RWPE2 (cell line): ENCODE measurements at regions not wholly inside any gene's neighbourhood (a gene's known extent, or its start where the extent isn't known, plus 50 kb on each side); places are given as distances from the start of the nearest gene placed in this dataset.

ENCODE experiments used
- ATAC-seq: fragments of 200-7000 bp; cut with Tn5 transposase; 3 replicates; pipeline ENCODE4 v1.9.1; 2021; ENCODE audit warnings: low read depth
- DNase-seq: peaks from one replicate; pipeline ENCODE4 v3.0.0-alpha.2; 2020; ENCODE audit warnings: low spot score
- H3K27ac ChIP-seq: fragments of 450-650 bp; 2 replicates; pipeline ENCODE4 v1.5.1; 2017; ENCODE audit warnings: mild to moderate bottlenecking; ENCODE audit not compliant: poor library complexity, severe bottlenecking
- H3K27me3 ChIP-seq: fragments of 250-450 bp; sonication (Bioruptor Pico); 2 replicates; pipeline ENCODE4 v1.5.1; 2021; ENCODE audit warnings: mild to moderate bottlenecking, moderate library complexity; ENCODE audit not compliant: insufficient read depth, poor library complexity, severe bottlenecking
- H3K36me3 ChIP-seq: fragments of 250-450 bp; sonication (Bioruptor Pico); 2 replicates; pipeline ENCODE4 v1.5.1; 2020; ENCODE audit warnings: low read depth, mild to moderate bottlenecking, moderate library complexity
- H3K4me1 ChIP-seq: fragments of 250-450 bp; sonication (Bioruptor Pico); 2 replicates; pipeline ENCODE4 v1.5.1; 2021; ENCODE audit warnings: mild to moderate bottlenecking, moderate library complexity; ENCODE audit not compliant: insufficient read depth, poor library complexity, severe bottlenecking
- H3K4me3 ChIP-seq: fragments of 250-450 bp; sonication (Bioruptor Pico); 2 replicates; pipeline ENCODE4 v1.5.1; 2021; ENCODE audit warnings: mild to moderate bottlenecking, moderate library complexity; ENCODE audit not compliant: severe bottlenecking
- H3K9me3 ChIP-seq: fragments of 250-450 bp; sonication (Bioruptor Pico); 2 replicates; pipeline ENCODE4 v1.5.1; 2021; ENCODE audit warnings: mild to moderate bottlenecking, moderate library complexity; ENCODE audit not compliant: severe bottlenecking
- CTCF ChIP-seq: fragments of 450-650 bp; IDR thresholded peaks from one replicate; pipeline ENCODE4 v1.5.1; 2017; ENCODE audit warnings: mild to moderate bottlenecking, moderate library complexity; ENCODE audit not compliant: poor library complexity, severe bottlenecking

DNA sequence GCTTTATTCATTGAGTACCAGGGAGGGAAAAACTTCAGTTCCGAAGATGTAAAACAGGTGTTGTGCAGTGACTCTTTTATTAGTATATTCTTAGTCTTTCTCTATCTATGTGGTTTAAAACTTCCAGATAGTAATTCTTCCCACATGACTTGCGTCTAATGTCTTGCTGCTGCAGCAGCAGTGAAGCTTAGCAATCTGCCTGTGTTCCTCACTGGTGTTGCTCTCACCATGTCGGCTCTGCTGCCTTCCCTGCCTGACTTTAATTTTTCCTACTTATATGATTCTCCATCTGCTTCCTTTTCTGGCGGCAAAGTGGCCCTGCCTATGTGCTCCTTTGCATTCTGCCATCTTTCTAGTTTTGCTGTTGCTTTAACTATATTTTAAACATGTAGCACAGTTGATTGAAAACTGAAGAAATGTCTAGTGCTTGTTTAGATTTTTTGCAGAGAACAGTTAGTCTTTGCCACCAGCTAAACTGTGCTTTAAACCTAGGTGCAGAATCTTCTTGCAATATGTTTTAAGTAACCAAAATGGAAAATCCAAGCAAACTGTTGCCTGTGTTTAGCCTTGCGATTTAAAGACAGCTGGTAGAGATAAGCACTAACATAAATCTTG, 1934.2 kb upstream of the IGFBP7 start:
- no peak for TF ChIP-seq CTCF
- Histone ChIP-seq H3K27ac (no peak overlapping the region), H3K9me3 (no peaks in the 10 kb centered on the region), H3K27me3 (peaks cover 3% of the 10 kb centered on the region), H3K4me1 (no peaks in the 10 kb centered on the region), H3K4me3 (no peak overlapping the region), H3K36me3 (no peaks in the 10 kb centered on the region)
- ATAC-seq (no peak), DNase-seq (no peak)

DNA sequence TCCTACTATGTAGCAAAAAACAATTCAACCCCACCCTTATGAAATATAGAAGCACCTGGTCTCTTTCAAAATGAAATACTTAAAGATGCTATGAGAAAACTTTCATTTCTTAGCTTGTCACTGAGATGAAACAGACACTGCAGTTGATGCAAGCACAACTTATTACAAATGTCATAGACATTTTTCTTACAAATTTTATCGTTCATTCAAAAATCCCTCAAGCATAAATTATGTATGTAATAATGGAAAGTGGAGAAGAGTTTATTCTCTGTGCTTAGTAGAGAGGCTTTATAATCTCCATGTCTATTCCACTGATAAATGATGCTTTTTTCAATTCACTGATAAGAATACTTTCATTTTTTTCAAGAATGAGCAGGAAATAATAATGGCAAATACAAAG, 1943.9 kb upstream of the IGFBP7 start:
- no peaks in the 10 kb centered on the region for H3K27me3 ChIP-seq
- DNase-seq (no peak), ATAC-seq (no peak)
- no peak overlapping the region for H3K27ac ChIP-seq
- TF ChIP-seq CTCF: no peak
- no peaks in the 10 kb centered on the region for H3K9me3 ChIP-seq
- H3K4me1 ChIP-seq: peaks cover 4% of the 10 kb centered on the region
- H3K4me3 ChIP-seq: no peak overlapping the region
- no peaks in the 10 kb centered on the region for H3K36me3 ChIP-seq

GRCh38 chr4:59057804-59058203, 1947.6 kb upstream of the IGFBP7 start:
- no peak for DNase-seq
- peak; percentile 73 for ATAC-seq
- H3K9me3 ChIP-seq: no peaks in the 10 kb centered on the region
- H3K4me3 ChIP-seq: no peak overlapping the region
- no peak for TF ChIP-seq CTCF
- peaks cover 3% of the 10 kb centered on the region for H3K27me3 ChIP-seq
- no peak overlapping the region for H3K27ac ChIP-seq
- H3K4me1 ChIP-seq: peaks cover 4% of the 10 kb centered on the region
- no peaks in the 10 kb centered on the region for H3K36me3 ChIP-seq

DNA sequence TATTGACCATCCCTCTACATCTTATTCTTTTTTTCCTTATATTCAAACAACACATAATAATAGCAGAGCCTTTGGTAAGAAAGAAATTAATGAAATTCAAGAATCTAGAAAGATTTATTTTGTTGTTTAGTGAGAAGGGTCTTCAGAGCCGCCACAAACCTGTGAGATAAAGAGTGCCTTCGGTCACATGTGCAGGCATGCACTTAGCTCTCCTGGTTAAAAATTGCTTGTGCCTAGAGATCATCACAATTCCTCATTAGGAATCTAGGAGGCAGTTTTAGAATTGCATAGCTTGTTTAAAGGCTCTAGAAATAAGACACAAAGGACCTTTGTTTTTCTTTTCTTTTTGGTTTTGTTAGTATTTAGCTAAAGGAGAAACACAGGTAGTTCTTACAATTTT, 1948.4 kb upstream of the IGFBP7 start:
- Histone ChIP-seq H3K4me1 (peaks cover 4% of the 10 kb centered on the region), H3K4me3 (no peak overlapping the region), H3K9me3 (no peaks in the 10 kb centered on the region), H3K27me3 (peaks cover 3% of the 10 kb centered on the region), H3K27ac (no peak overlapping the region), H3K36me3 (no peaks in the 10 kb centered on the region)
- ATAC-seq (no peak), DNase-seq (no peak)
- no peak for TF ChIP-seq CTCF

DNA sequence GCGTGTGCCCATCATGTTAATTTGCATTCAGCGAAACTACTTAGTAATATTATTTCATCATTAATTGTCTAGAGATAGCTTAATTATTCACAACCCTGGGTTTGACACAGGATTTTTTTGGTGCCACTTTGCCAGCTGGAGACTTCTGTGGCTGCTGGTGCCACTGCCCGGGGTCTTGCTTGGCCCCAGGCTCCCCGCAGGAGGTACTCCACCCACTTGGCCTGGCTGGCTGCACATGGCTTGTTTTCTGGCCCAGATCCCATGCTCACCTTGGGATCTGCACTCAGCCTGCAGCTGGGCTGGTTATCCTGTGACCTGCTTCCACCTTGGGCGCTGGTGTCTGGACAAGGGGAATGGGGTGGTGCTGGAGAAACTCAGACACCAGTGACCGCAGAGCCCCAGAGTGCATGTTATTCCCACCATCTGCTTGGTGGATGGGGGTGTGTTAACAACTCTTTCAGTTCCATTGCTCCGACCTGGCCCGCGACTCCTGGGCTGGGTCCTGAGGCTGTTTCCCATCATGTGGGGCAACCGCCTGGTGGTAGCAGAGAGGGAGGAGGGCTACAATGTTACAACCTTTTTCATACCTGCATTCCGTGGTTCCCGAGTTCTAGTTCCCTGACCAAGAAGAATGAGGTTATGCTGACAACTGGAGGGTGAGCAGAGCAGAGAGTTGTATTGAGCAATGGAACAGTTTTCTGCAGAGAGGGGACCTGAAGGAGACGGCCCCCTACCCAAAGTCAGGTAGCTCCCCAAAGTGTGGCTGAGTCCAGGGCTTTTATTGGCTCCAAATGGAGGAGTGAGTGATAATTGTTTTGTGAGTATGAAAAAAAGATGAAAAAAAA, 1950.0 kb upstream of the IGFBP7 start:
- Histone ChIP-seq H3K27ac (no peak overlapping the region), H3K9me3 (no peaks in the 10 kb centered on the region), H3K36me3 (no peaks in the 10 kb centered on the region), H3K4me3 (no peak overlapping the region), H3K4me1 (peaks cover 4% of the 10 kb centered on the region), H3K27me3 (peaks cover 3% of the 10 kb centered on the region)
- no peak for ATAC-seq
- no peak for DNase-seq
- no peak for TF ChIP-seq CTCF
